Kidney (tissue), 13 donors: ENCODE measurements at regions not wholly inside any gene's neighbourhood (a gene's known extent, or its start where the extent isn't known, plus 50 kb on each side); places are given as distances from the start of the nearest gene placed in this dataset.
A peak's percentile ranks its signal among the peaks of the same experiment; 100 is the strongest.
"Not testable (repeated sequence)": the region's sequence is repeated elsewhere in the genome, so short reads cannot be mapped to it uniquely, and the experiment has no call there.

Experiments
- DNase-seq, 5 donors: peaks; one replicate each; pipeline ENCODE4 v3.0.0-alpha.2; 2013 to 2020
- FAIRE-seq: peaks from 2 replicates; lab custom pipeline; 2012; peaks lifted over from hg19 to GRCh38; lab: Jason Lieb, UNC
- H3K27ac ChIP-seq, 2 donors: one replicate each; pipeline ENCODE4 v1.7.0; 2013; ENCODE audit warnings: low read depth in 2 of 2, low read length in 2 of 2, inconsistent platforms in 1 of 2
- H3K27me3 ChIP-seq: one replicate; pipeline ENCODE4 v1.7.1; 2013; ENCODE audit warnings: low read length, inconsistent platforms; ENCODE audit not compliant: control insufficient read depth, insufficient read depth
- H3K36me3 ChIP-seq, 3 donors: one replicate each; pipeline versions ENCODE4 v1.7.0 to v1.7.1; 2013; ENCODE audit warnings: low read length in 3 of 3, control low read depth in 1 of 3, inconsistent platforms in 1 of 3; ENCODE audit not compliant: insufficient read depth in 3 of 3, control insufficient read depth in 2 of 3
- H3K4me1 ChIP-seq, 3 donors: one replicate each; pipeline versions ENCODE4 v1.7.0 to v1.7.1; 2013; ENCODE audit warnings: low read length in 3 of 3, inconsistent platforms in 1 of 3, low read depth in 1 of 3; ENCODE audit not compliant: control insufficient read depth in 2 of 3, insufficient read depth in 2 of 3
- H3K4me3 ChIP-seq, 3 donors: one replicate each; pipeline versions ENCODE4 v1.7.0 to v1.8.1; 2013; ENCODE audit warnings: low read length in 3 of 3, control low read depth in 1 of 3, inconsistent platforms in 1 of 3
- H3K9ac ChIP-seq, 3 donors: one replicate each; pipeline versions ENCODE4 v1.7.0 to v1.7.1; 2013; ENCODE audit warnings: low read length in 3 of 3, control low read depth in 1 of 3, inconsistent platforms in 1 of 3
- H3K9me3 ChIP-seq, 3 donors: one replicate each; pipeline versions ENCODE4 v1.7.0 to v1.7.1; 2013; ENCODE audit warnings: low read length in 3 of 3, control low read depth in 1 of 3, inconsistent platforms in 1 of 3; ENCODE audit not compliant: control insufficient read depth in 2 of 3, insufficient read depth in 1 of 3
- intact Hi-C: fragments of 100-400 bp; cut with DNase I; formaldehyde crosslinking; loops from one replicate; pipeline ENCODE4 v1.11.1; 2022
- TF ChIP-seq, protein P1 (sequence below): IDR thresholded peaks from 3 replicates; pipeline ENCODE4 v1.5.1; 2012; ENCODE audit warnings: mild to moderate bottlenecking, moderate library complexity, borderline replicate concordance; ENCODE audit not compliant: insufficient read depth; ENCODE audit errors: extremely low read depth
- donor health status: control.
- donor health status: control.
- donor health status: control.
- donor health status: control.
- donor health status: control.
- donor health status: DM: yes; HTN: yes; CAD: no.
- donor health status: Normal renal cell carcinoma (clear cell type).

DNA sequence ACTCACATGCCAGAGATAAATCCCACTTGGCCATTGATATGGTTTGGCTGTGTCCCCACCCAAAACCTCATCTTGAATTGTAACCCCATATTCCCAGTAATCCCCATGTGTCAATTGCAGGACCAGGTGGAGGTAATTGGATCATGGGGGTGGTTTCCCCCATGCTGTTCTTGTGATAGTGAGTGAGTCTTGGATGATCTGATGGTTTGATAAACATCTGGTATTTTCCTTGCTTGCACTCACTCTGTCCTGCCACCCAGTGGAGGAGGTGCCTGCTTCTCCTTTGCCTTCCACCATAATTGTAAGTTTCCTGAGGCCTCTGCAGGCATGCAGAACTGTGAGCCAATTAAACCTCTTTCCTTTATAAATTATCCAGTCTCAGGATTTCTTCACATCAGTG lies 50.4 kb upstream of the B3GAT2 start:
- H3K27ac ChIP-seq, H3K4me3 ChIP-seq, H3K9ac ChIP-seq, H3K9me3 ChIP-seq, H3K27me3 ChIP-seq, H3K4me1 ChIP-seq, H3K36me3 ChIP-seq, intact Hi-C loops, FAIRE-seq, DNase-seq: not testable (repeated sequence)

DNA sequence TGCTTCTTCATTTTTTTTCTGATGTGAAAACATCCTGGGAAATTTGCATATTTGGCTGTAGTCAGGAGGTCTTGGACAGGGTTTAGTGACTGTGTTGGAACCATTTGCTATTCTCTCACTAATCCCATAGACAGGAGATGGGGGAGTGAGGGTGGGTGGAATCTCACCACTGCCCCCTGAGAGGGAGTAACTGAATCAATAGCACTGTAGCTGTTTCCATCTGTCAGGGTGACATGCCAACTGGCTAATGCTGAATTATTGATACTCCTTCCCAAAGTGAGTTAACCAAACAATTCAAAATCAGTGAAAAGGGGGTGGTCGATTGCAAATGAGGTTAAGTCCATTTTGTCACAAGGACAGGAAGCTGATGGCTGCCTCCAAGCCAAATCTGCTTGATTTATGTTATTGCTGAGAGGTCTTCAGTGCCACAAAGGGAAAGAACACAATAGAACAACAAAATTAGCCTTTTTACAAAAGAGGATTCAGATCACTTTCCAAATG lies 55.1 kb upstream of the B3GAT2 start:
- Histone ChIP-seq H3K4me1 (no peaks in the 10 kb centered on the region), H3K9ac (no peak overlapping the region), H3K27ac (no peak overlapping the region), H3K4me3 (no peak overlapping the region), H3K27me3 (no peaks in the 10 kb centered on the region), H3K36me3 (no peaks in the 10 kb centered on the region), H3K9me3 (no peaks in the 10 kb centered on the region)
- TF ChIP-seq, protein P1, sequence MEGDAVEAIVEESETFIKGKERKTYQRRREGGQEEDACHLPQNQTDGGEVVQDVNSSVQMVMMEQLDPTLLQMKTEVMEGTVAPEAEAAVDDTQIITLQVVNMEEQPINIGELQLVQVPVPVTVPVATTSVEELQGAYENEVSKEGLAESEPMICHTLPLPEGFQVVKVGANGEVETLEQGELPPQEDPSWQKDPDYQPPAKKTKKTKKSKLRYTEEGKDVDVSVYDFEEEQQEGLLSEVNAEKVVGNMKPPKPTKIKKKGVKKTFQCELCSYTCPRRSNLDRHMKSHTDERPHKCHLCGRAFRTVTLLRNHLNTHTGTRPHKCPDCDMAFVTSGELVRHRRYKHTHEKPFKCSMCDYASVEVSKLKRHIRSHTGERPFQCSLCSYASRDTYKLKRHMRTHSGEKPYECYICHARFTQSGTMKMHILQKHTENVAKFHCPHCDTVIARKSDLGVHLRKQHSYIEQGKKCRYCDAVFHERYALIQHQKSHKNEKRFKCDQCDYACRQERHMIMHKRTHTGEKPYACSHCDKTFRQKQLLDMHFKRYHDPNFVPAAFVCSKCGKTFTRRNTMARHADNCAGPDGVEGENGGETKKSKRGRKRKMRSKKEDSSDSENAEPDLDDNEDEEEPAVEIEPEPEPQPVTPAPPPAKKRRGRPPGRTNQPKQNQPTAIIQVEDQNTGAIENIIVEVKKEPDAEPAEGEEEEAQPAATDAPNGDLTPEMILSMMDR, result no peak
- FAIRE-seq, result no peak
- peak in 1 of 5 donors; percentile 19 for DNase-seq
- intact Hi-C loops, result no loop called here

DNA sequence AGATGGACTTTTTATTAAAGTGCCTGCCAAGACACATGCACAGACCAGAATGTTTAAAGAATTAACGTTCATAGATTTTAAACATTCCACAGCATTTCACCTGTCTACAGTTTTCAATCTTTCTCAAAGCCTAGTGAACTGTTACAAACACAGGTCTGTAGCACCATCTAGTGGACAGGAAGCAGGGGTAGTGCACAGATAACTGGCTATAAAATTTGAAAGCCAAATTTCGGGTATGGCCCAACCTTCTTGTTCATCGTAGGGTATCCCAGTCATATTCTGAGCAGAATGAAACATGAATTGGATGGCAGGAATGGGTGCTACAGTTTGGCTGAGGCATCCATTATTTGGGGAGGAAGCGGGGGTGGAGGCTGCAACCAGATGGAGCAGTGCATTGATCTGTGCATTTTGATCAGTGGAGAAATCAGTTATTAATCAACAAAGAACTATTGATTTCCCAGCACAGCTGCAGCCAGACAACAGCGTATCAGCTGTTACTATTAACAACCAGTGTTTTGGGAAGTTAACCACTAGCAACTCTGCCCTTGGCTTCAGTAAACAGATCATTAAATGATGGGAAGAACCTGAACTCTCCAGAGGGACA lies 56.1 kb upstream of the B3GAT2 start:
- Histone ChIP-seq H3K36me3 (no peaks in the 10 kb centered on the region), H3K9me3 (no peaks in the 10 kb centered on the region), H3K27me3 (no peaks in the 10 kb centered on the region), H3K9ac (no peak overlapping the region), H3K4me1 (no peaks in the 10 kb centered on the region), H3K4me3 (no peak overlapping the region), H3K27ac (no peak overlapping the region)
- FAIRE-seq (no peak), DNase-seq (peak in 2 of 5 donors; percentile 76 to 87)
- TF ChIP-seq, protein P1, result peak; percentile 73
- intact Hi-C loops, result no loop called here

DNA sequence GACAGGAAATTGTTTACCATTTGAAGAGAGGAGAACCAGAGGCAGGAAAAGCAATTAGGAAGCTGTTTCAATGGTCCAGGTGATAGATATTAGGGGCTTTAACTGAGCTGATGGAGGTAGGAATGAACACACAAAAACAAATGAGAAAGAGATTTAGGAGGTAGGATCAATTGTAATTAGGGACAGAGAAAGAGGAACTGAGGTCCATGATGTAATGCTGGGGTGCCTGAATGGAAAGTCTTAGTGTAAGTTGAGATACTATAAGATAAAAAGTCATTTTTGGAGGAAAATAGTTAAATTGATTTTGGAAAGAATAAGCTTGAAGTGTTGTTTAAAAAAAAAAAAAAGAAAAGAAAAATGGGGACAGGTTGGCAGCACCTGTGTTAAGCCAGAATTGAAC lies 58.5 kb upstream of the B3GAT2 start:
- Histone ChIP-seq H3K27me3 (no peaks in the 10 kb centered on the region), H3K9ac (no peak overlapping the region), H3K4me3 (no peak overlapping the region), H3K36me3 (no peaks in the 10 kb centered on the region), H3K27ac (no peak overlapping the region), H3K9me3 (no peaks in the 10 kb centered on the region), H3K4me1 (no peaks in the 10 kb centered on the region)
- intact Hi-C loops, result no loop called here
- TF ChIP-seq, protein P1, result no peak
- no peak for DNase-seq
- FAIRE-seq, result no peak
